WTC11 (cell line): ENCODE measurements at regions not wholly inside any gene's neighbourhood (a gene's known extent, or its start where the extent isn't known, plus 50 kb on each side); places are given as distances from the start of the nearest gene placed in this dataset.

Experiments used
- ATAC-seq: fragments of 200-7000 bp; cut with Tn5 transposase; 2 replicates; pipeline ENCODE4 v1.10.0; 2021; ENCODE audit warnings: mild to moderate bottlenecking, moderate library complexity
- CTCF ChIA-PET: fragments of 300-600 bp; sonication (Branson Sonifier 250); formaldehyde crosslinking; loops from one replicate; lab custom pipeline; 2021; ENCODE audit warnings: antibody characterized with exemption; lab: Charles Lee
- POLR2A ChIA-PET: fragments of 350-600 bp; sonication (Branson Sonifier 250); formaldehyde crosslinking; loops from one replicate; lab custom pipeline; 2021; ENCODE audit warnings: antibody characterized with exemption; lab: Charles Lee
- DNase-seq: peaks from one replicate; pipeline ENCODE4 v3.0.0; 2021; ENCODE audit warnings: low spot score
- H3K27ac Mint-ChIP-seq: 2 replicates; pipeline ENCODE4 v1.8.0; 2021; ENCODE audit warnings: mixed read lengths
- H3K27me3 Mint-ChIP-seq: 2 replicates; pipeline ENCODE4 v1.8.0; 2021; ENCODE audit warnings: low read depth, mild to moderate bottlenecking, moderate library complexity, mixed read lengths
- H3K36me3 Mint-ChIP-seq: 2 replicates; pipeline ENCODE4 v1.8.0; 2021; ENCODE audit warnings: mixed read lengths
- H3K4me1 Mint-ChIP-seq: 2 replicates; pipeline ENCODE4 v1.8.0; 2022; ENCODE audit warnings: mixed read lengths
- H3K4me3 Mint-ChIP-seq: 2 replicates; pipeline ENCODE4 v1.8.0; 2021; ENCODE audit warnings: mild to moderate bottlenecking, moderate library complexity, mixed read lengths
- H3K9me3 Mint-ChIP-seq: 2 replicates; pipeline ENCODE4 v1.8.0; 2021; ENCODE audit warnings: mixed read lengths
- CBFB ChIP-seq: sonication (generic); formaldehyde crosslinking; IDR thresholded peaks from 2 replicates; pipeline ENCODE4 v1.8.1; 2022; ENCODE audit warnings: mild to moderate bottlenecking, low read depth, missing genetic modification reagents
- ELF4 ChIP-seq: sonication (generic); formaldehyde crosslinking; IDR thresholded peaks from 2 replicates; pipeline ENCODE4 v1.8.1; 2022; ENCODE audit warnings: low read depth, mild to moderate bottlenecking, moderate library complexity, missing genetic modification reagents
- NFE2L1 ChIP-seq: sonication (generic); formaldehyde crosslinking; IDR thresholded peaks from 2 replicates; pipeline ENCODE4 v1.8.1; 2023; ENCODE audit warnings: missing genetic modification reagents
- NR2C2 ChIP-seq: sonication (generic); formaldehyde crosslinking; IDR thresholded peaks from 2 replicates; pipeline ENCODE4 v1.8.0; 2022; ENCODE audit warnings: mild to moderate bottlenecking, missing genetic modification reagents
- NR3C1 ChIP-seq: sonication (generic); formaldehyde crosslinking; conservative IDR thresholded peaks from 2 replicates; pipeline ENCODE4 v1.8.1; 2023; ENCODE audit warnings: low read depth, mild to moderate bottlenecking, missing genetic modification reagents
- PRRX2 ChIP-seq: fragments of 250-450 bp; sonication (Bioruptor Pico); IDR thresholded peaks from 2 replicates; pipeline ENCODE4 v1.8.0; 2021; ENCODE audit warnings: mild to moderate bottlenecking
- SMAD3 ChIP-seq: sonication (generic); formaldehyde crosslinking; IDR thresholded peaks from 2 replicates; pipeline ENCODE4 v1.8.0; 2022; ENCODE audit warnings: missing genetic modification reagents, mild to moderate bottlenecking, borderline replicate concordance
- TEAD1 ChIP-seq: sonication (generic); formaldehyde crosslinking; IDR thresholded peaks from 2 replicates; pipeline ENCODE4 v1.8.0; 2022; ENCODE audit warnings: mild to moderate bottlenecking, missing genetic modification reagents
- TP53 ChIP-seq: sonication (generic); formaldehyde crosslinking; IDR thresholded peaks from 2 replicates; pipeline ENCODE4 v1.8.1; 2023; ENCODE audit warnings: mild to moderate bottlenecking, missing genetic modification reagents
- ZNF263 ChIP-seq: sonication (generic); formaldehyde crosslinking; IDR thresholded peaks from 2 replicates; pipeline ENCODE4 v1.8.1; 2022; ENCODE audit warnings: low read depth, mild to moderate bottlenecking, moderate library complexity, missing genetic modification reagents
- ZNF416 ChIP-seq: fragments of 250-450 bp; sonication (Bioruptor Pico); IDR thresholded peaks from 2 replicates; pipeline ENCODE4 v1.9.0; 2021; ENCODE audit warnings: mild to moderate bottlenecking, inconsistent platforms
- TF ChIP-seq, protein P1 (sequence below): sonication (generic); formaldehyde crosslinking; IDR thresholded peaks from 2 replicates; pipeline ENCODE4 v1.8.1; 2022; ENCODE audit warnings: low read depth, mild to moderate bottlenecking, moderate library complexity, missing genetic modification reagents, borderline replicate concordance
- TF ChIP-seq, protein P2 (sequence below): sonication (generic); formaldehyde crosslinking; IDR thresholded peaks from 2 replicates; pipeline ENCODE4 v1.8.1; 2022; ENCODE audit warnings: missing genetic modification reagents, borderline replicate concordance
- TF ChIP-seq, protein P3 (sequence below): sonication (generic); formaldehyde crosslinking; IDR thresholded peaks from 2 replicates; pipeline ENCODE4 v1.8.0; 2023; ENCODE audit warnings: missing genetic modification reagents
- TF ChIP-seq, protein P4 (sequence below): sonication (generic); formaldehyde crosslinking; IDR thresholded peaks from 2 replicates; pipeline ENCODE4 v1.8.1; 2022; ENCODE audit warnings: low read depth, missing genetic modification reagents, borderline replicate concordance
- TF ChIP-seq, protein P5 (sequence below): fragments of 250-450 bp; sonication (Bioruptor Pico); IDR thresholded peaks from 2 replicates; pipeline ENCODE4 v1.8.0; 2021; ENCODE audit warnings: mild to moderate bottlenecking
- TF ChIP-seq, protein P6 (sequence below): fragments of 200-600 bp; IDR thresholded peaks from 2 replicates; pipeline ENCODE4 v1.8.0; 2022; ENCODE audit warnings: antibody characterized with exemption
- TF ChIP-seq, protein P7 (sequence below): sonication (generic); formaldehyde crosslinking; IDR thresholded peaks from 2 replicates; pipeline ENCODE4 v1.8.1; 2023; ENCODE audit warnings: mild to moderate bottlenecking, moderate library complexity, missing genetic modification reagents
- TF ChIP-seq, protein P8 (sequence below): fragments of 250-450 bp; sonication (Bioruptor Pico); IDR thresholded peaks from 2 replicates; pipeline ENCODE4 v1.9.0; 2021; ENCODE audit warnings: mild to moderate bottlenecking
- TF ChIP-seq, protein P9 (sequence below): sonication (generic); formaldehyde crosslinking; IDR thresholded peaks from 2 replicates; pipeline ENCODE4 v1.8.1; 2022; ENCODE audit warnings: mild to moderate bottlenecking, moderate library complexity, missing genetic modification reagents
- TF ChIP-seq, protein P10 (sequence below): sonication (generic); formaldehyde crosslinking; IDR thresholded peaks from 2 replicates; pipeline ENCODE4 v1.8.0; 2023; ENCODE audit warnings: mild to moderate bottlenecking, missing genetic modification reagents

DNA sequence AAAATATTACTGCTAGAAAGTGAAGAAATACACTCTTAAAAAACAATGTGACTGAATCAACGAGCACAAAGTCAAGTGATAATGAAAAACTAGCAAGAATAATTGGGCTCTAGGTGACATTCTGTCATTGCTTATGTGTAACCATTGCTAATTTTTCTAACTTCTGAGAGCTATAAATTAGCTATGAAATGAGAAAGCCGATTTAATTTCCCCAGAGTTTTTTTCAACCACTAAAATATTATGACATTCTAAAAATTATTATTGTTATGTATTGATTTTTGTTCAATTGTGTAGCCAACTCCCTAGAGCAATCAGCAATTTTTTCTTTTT is 458.6 kb upstream of the ATXN8OS start:
- POLR2A ChIA-PET, result no interaction called here
- TF ChIP-seq, protein P1, sequence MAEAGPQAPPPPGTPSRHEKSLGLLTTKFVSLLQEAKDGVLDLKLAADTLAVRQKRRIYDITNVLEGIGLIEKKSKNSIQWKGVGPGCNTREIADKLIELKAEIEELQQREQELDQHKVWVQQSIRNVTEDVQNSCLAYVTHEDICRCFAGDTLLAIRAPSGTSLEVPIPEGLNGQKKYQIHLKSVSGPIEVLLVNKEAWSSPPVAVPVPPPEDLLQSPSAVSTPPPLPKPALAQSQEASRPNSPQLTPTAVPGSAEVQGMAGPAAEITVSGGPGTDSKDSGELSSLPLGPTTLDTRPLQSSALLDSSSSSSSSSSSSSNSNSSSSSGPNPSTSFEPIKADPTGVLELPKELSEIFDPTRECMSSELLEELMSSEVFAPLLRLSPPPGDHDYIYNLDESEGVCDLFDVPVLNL (CRISPR knock-in tag), result no peak
- TF ChIP-seq TP53 (CRISPR knock-in tag) (no peak), NR2C2 (no peak), PRRX2 (no peak), SMAD3 (CRISPR knock-in tag) (no peak), ELF4 (CRISPR knock-in tag) (no peak), CBFB (no peak), ZNF263 (CRISPR knock-in tag) (no peak), NR3C1 (CRISPR knock-in tag) (no peak)
- TF ChIP-seq, protein P2, sequence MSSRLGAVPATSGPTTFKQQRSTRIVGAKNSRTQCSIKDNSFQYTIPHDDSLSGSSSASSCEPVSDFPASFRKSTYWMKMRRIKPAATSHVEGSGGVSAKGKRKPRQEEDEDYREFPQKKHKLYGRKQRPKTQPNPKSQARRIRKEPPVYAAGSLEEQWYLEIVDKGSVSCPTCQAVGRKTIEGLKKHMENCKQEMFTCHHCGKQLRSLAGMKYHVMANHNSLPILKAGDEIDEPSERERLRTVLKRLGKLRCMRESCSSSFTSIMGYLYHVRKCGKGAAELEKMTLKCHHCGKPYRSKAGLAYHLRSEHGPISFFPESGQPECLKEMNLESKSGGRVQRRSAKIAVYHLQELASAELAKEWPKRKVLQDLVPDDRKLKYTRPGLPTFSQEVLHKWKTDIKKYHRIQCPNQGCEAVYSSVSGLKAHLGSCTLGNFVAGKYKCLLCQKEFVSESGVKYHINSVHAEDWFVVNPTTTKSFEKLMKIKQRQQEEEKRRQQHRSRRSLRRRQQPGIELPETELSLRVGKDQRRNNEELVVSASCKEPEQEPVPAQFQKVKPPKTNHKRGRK (CRISPR knock-in tag), result no peak
- TF ChIP-seq, protein P3, sequence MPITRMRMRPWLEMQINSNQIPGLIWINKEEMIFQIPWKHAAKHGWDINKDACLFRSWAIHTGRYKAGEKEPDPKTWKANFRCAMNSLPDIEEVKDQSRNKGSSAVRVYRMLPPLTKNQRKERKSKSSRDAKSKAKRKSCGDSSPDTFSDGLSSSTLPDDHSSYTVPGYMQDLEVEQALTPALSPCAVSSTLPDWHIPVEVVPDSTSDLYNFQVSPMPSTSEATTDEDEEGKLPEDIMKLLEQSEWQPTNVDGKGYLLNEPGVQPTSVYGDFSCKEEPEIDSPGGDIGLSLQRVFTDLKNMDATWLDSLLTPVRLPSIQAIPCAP (CRISPR knock-in tag), result no peak
- TF ChIP-seq, protein P4, sequence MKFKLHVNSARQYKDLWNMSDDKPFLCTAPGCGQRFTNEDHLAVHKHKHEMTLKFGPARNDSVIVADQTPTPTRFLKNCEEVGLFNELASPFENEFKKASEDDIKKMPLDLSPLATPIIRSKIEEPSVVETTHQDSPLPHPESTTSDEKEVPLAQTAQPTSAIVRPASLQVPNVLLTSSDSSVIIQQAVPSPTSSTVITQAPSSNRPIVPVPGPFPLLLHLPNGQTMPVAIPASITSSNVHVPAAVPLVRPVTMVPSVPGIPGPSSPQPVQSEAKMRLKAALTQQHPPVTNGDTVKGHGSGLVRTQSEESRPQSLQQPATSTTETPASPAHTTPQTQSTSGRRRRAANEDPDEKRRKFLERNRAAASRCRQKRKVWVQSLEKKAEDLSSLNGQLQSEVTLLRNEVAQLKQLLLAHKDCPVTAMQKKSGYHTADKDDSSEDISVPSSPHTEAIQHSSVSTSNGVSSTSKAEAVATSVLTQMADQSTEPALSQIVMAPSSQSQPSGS (CRISPR knock-in tag), result no peak
- TF ChIP-seq, protein P5, sequence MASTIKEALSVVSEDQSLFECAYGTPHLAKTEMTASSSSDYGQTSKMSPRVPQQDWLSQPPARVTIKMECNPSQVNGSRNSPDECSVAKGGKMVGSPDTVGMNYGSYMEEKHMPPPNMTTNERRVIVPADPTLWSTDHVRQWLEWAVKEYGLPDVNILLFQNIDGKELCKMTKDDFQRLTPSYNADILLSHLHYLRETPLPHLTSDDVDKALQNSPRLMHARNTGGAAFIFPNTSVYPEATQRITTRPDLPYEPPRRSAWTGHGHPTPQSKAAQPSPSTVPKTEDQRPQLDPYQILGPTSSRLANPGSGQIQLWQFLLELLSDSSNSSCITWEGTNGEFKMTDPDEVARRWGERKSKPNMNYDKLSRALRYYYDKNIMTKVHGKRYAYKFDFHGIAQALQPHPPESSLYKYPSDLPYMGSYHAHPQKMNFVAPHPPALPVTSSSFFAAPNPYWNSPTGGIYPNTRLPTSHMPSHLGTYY, result no peak
- TF ChIP-seq, protein P6, sequence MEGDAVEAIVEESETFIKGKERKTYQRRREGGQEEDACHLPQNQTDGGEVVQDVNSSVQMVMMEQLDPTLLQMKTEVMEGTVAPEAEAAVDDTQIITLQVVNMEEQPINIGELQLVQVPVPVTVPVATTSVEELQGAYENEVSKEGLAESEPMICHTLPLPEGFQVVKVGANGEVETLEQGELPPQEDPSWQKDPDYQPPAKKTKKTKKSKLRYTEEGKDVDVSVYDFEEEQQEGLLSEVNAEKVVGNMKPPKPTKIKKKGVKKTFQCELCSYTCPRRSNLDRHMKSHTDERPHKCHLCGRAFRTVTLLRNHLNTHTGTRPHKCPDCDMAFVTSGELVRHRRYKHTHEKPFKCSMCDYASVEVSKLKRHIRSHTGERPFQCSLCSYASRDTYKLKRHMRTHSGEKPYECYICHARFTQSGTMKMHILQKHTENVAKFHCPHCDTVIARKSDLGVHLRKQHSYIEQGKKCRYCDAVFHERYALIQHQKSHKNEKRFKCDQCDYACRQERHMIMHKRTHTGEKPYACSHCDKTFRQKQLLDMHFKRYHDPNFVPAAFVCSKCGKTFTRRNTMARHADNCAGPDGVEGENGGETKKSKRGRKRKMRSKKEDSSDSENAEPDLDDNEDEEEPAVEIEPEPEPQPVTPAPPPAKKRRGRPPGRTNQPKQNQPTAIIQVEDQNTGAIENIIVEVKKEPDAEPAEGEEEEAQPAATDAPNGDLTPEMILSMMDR, result no peak
- TF ChIP-seq, protein P7, sequence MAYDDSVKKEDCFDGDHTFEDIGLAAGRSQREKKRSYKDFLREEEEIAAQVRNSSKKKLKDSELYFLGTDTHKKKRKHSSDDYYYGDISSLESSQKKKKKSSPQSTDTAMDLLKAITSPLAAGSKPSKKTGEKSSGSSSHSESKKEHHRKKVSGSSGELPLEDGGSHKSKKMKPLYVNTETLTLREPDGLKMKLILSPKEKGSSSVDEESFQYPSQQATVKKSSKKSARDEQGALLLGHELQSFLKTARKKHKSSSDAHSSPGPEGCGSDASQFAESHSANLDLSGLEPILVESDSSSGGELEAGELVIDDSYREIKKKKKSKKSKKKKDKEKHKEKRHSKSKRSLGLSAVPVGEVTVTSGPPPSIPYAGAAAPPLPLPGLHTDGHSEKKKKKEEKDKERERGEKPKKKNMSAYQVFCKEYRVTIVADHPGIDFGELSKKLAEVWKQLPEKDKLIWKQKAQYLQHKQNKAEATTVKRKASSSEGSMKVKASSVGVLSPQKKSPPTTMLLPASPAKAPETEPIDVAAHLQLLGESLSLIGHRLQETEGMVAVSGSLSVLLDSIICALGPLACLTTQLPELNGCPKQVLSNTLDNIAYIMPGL (CRISPR knock-in tag), result no peak
- ATAC-seq (no peak), DNase-seq (no peak)
- H3K4me1 Mint-ChIP-seq, result no peaks in the 10 kb centered on the region
- CTCF ChIA-PET, result no interaction called here
- no peak overlapping the region for H3K4me3 Mint-ChIP-seq
- H3K27ac Mint-ChIP-seq, result no peak overlapping the region
- no peaks in the 10 kb centered on the region for H3K27me3 Mint-ChIP-seq
- peaks cover 6% of the 10 kb centered on the region for H3K36me3 Mint-ChIP-seq
- peaks cover 8% of the 10 kb centered on the region for H3K9me3 Mint-ChIP-seq

DNA sequence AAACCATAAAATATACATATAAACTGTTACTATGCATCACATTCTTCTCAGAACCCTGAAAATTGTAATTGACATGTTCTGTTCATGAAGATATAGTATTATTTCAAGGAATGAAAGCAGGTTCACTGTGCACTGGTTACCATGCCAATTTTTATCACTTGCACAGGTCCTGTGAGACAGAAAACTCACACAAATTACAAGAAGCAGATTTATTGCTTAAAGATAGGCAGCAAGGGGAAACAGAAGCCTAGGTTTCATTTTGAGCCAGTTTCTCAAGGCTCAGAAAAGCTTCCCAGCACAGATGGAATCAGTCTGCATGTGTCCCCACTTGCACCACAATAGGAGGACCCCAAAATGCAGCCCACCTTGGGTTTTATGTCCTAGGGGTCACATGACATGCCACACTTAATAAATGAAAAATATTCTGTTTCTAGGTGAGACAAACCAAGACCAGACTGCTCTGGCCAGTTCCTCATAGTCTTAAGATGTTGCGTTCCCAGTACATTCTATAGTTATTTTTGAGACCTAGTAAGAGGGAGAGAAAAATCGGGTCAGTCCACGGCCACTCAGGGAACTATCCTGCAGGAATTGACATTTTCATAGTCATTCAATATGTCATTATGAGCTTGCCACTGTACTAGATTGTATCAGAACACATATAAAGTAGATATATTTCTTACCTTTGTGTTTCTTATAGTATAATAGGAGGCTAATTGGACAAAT is 459.1 kb upstream of the ATXN8OS start:
- H3K36me3 Mint-ChIP-seq, result peaks cover 12% of the 10 kb centered on the region
- ChIA-PET POLR2A (no interaction called here), CTCF (no interaction called here)
- ATAC-seq (no peak), DNase-seq (no peak)
- no peak overlapping the region for H3K4me3 Mint-ChIP-seq
- H3K4me1 Mint-ChIP-seq, result no peaks in the 10 kb centered on the region
- H3K27me3 Mint-ChIP-seq, result no peaks in the 10 kb centered on the region
- no peak overlapping the region for H3K27ac Mint-ChIP-seq
- H3K9me3 Mint-ChIP-seq, result peaks cover 12% of the 10 kb centered on the region
- no peak for TF ChIP-seq NFE2L1 (CRISPR knock-in tag)
- TF ChIP-seq, protein P8, sequence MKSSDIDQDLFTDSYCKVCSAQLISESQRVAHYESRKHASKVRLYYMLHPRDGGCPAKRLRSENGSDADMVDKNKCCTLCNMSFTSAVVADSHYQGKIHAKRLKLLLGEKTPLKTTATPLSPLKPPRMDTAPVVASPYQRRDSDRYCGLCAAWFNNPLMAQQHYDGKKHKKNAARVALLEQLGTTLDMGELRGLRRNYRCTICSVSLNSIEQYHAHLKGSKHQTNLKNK, result no peak
- TF ChIP-seq TEAD1 (CRISPR knock-in tag), result no peak
- TF ChIP-seq CBFB, result no peak
- TF ChIP-seq, protein P9, sequence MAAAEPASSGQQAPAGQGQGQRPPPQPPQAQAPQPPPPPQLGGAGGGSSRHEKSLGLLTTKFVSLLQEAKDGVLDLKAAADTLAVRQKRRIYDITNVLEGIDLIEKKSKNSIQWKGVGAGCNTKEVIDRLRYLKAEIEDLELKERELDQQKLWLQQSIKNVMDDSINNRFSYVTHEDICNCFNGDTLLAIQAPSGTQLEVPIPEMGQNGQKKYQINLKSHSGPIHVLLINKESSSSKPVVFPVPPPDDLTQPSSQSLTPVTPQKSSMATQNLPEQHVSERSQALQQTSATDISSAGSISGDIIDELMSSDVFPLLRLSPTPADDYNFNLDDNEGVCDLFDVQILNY (CRISPR knock-in tag), result no peak
- TF ChIP-seq ZNF416 (CRISPR knock-in tag), result no peak
- TF ChIP-seq NR3C1 (CRISPR knock-in tag), result no peak
- TF ChIP-seq, protein P10, sequence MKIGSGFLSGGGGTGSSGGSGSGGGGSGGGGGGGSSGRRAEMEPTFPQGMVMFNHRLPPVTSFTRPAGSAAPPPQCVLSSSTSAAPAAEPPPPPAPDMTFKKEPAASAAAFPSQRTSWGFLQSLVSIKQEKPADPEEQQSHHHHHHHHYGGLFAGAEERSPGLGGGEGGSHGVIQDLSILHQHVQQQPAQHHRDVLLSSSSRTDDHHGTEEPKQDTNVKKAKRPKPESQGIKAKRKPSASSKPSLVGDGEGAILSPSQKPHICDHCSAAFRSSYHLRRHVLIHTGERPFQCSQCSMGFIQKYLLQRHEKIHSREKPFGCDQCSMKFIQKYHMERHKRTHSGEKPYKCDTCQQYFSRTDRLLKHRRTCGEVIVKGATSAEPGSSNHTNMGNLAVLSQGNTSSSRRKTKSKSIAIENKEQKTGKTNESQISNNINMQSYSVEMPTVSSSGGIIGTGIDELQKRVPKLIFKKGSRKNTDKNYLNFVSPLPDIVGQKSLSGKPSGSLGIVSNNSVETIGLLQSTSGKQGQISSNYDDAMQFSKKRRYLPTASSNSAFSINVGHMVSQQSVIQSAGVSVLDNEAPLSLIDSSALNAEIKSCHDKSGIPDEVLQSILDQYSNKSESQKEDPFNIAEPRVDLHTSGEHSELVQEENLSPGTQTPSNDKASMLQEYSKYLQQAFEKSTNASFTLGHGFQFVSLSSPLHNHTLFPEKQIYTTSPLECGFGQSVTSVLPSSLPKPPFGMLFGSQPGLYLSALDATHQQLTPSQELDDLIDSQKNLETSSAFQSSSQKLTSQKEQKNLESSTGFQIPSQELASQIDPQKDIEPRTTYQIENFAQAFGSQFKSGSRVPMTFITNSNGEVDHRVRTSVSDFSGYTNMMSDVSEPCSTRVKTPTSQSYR (CRISPR knock-in tag), result no peak
